DND-41 (cell line): ENCODE measurements at regions not wholly inside any gene's neighbourhood (a gene's known extent, or its start where the extent isn't known, plus 50 kb on each side); places are given as distances from the start of the nearest gene placed in this dataset.

ENCODE experiments used
- CTCF ChIP-seq: IDR thresholded peaks from 2 replicates; pipeline ENCODE4 v1.5.1; 2012; ENCODE audit warnings: borderline replicate concordance, low read length, moderate library complexity, mild to moderate bottlenecking; ENCODE audit not compliant: poor library complexity, severe bottlenecking; ENCODE audit errors: extremely low read depth
- EZH2 ChIP-seq: IDR thresholded peaks from 3 replicates; pipeline ENCODE4 v1.6.1; 2012; ENCODE audit warnings: borderline replicate concordance, low read depth, mild to moderate bottlenecking, moderate library complexity, low read length, inconsistent platforms; ENCODE audit not compliant: severe bottlenecking

GRCh38 chr7:138204982-138205298 lies 128.7 kb downstream of the AKR1D1 start:
- TF ChIP-seq CTCF (no peak), EZH2 (no peak)
